HG03139 (cell line): ENCODE measurements at regions not wholly inside any gene's neighbourhood (a gene's known extent, or its start where the extent isn't known, plus 50 kb on each side); places are given as distances from the start of the nearest gene placed in this dataset.
"Not testable (repeated sequence)": the region's sequence is repeated elsewhere in the genome, so short reads cannot be mapped to it uniquely, and the experiment has no call there.

Experiments used
- ATAC-seq: cut with Tn5 transposase; IDR thresholded peaks from one replicate; pipeline ENCODE4 v1.9.1; 2021; ENCODE audit not compliant: unreplicated experiment

- ATAC-seq = no peak
Observed at GRCh38 chr13:83731113-83731512, 151.2 kb downstream of the SLITRK1 start.

GRCh38 chr13:83730674-83731073, 151.6 kb downstream of the SLITRK1 start:
- no peak for ATAC-seq

- ATAC-seq = no peak
Observed at GRCh38 chr13:83722443-83722842, 159.8 kb downstream of the SLITRK1 start.

DNA sequence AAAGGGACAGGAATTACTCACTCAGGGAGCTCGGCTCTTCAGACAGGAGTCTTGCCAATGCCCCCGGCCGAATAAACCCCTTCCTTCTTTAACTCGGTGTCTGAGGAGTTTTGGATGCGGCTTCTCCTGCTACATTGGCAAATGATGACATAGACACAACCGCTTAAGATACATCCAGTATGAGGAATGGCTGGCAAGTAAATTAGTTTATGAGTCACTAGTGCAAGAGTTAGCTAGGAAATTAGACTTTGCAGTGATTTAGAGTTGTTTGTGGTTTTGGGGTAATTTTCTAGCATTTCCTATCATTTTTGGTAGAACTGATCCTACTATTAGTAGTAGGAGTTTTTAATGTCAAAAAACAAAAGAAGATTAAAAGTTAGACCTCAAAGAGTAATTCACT, 166.2 kb downstream of the SLITRK1 start:
- ATAC-seq = no peak

DNA sequence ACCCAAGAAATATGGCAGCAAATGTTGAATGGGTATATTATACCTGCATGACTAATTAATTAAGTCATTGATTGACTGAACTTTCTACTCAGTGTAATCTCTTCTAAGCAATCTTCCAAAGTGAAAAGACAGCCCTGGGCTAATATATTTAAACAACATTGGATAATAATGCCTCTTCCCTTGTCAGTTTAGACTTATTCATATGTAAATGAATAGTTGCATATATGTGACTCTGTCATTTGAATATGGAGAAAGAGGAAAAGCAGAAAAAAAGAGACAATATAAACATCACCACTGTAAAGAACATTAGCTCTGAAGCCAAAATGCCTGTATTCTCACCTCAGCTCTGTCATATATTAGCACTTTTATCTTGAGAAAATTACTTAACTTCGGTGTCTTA, 168.0 kb downstream of the SLITRK1 start:
- ATAC-seq = no peak

DNA sequence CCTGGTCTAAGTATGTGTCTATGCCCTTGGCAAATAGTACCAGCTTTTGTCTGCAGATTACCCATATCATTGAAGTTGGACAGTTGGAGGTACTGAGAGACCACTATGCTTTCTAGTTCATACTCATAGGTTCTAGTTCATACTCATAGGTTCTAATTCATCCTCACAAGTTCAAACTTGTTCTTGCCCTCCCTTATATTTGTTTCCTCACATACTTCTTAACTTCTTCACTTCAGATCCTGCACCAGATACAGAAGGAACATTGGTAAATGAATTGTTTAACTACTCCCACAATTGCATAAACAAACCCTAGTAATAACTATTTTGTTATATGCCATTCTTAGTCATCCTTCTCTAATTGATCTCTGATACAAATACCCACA, 172.2 kb downstream of the SLITRK1 start:
- ATAC-seq = no peak

DNA sequence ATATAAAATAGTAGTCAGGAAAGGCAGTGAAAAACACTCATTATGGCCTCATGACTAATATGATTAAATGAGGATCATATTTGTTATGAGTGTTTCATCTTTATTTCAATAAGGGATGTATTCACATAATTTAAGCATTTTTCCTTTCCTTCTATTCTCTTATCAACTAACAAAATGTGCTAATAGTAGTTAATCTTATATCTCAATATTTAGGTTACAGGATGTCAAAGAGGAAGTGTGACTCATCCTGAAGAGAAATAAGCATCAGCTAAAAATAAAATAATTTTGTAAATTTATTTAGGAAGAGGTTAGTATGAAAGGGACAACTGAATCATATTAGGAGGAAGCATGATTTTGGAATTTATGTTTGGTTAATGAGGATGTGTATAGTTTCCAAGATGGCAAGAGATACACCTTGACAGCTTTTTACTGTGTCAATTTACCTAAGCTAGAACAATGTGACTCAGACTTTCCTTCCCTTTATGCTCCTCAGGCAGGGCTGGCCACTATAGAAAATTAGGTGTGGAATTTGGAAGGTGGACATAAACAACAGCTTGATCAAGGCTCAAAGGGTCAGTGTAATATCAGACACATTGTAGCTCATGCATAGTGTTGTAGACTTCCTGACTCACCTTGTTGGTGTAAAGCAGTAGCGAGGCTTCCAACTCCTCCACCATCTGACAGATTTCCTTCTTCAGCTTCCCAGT, 172.7 kb downstream of the SLITRK1 start:
- no peak for ATAC-seq

DNA sequence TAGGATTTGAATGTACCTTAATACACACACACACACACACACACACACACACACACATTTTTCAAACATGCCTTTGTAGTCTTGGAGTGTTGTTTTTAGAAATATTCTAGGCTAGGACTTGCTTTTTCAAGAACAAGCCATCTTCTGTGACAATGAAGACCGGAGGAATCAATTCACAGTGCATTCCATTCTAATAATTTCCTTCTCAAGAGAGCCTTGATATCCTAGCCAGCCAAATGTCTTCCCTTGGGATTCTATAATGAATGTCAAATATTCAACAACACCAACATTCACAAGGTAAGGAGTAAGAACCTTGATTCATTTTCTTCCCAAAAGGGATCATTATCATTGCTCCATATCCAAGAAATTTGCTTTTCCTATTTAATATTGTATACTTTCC, 180.3 kb downstream of the SLITRK1 start:
- no peak for ATAC-seq

- ATAC-seq = no peak
Observed at GRCh38 chr13:83692800-83693199, 189.5 kb downstream of the SLITRK1 start.

DNA sequence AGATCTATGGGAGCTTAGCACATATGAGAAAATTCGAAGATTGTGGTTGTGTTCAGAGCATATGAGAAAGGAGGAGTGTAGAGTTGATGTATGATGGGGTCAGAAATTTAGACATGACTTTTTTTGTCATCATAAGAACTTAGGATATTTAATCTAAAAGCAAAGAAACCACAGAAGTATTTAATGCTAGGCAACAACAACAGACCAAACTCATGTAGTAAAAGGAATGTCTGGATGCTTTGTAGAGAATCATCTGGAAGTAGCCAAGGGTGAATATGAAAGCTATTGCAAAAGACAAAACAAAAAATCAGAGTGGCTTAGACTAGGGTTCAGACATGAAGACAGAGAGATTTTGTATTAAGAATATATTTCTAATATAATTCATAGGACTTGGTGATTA, 190.3 kb downstream of the SLITRK1 start:
- ATAC-seq = no peak

DNA sequence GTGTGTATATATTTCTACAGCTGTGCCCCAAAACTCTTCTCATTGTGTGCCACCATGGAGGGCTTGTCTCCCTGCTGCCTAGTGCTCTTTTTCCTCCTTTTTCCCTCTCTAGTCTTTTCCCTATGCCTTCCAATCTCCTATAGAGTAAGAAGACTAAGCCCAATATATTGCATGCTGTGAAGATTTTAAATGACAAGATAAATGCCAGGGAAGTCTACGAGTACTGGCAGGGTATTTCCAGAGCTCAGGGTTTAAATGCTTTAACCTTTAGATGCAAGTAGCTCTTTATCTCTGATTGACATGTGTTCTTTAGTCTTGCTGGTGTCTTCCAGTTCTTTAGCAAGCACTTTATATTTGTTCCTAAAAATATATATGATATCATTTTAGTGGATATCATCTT, 200.7 kb downstream of the SLITRK1 start:
- ATAC-seq = no peak

GRCh38 chr13:83677985-83678384, 204.3 kb downstream of the SLITRK1 start:
- no peak for ATAC-seq

DNA sequence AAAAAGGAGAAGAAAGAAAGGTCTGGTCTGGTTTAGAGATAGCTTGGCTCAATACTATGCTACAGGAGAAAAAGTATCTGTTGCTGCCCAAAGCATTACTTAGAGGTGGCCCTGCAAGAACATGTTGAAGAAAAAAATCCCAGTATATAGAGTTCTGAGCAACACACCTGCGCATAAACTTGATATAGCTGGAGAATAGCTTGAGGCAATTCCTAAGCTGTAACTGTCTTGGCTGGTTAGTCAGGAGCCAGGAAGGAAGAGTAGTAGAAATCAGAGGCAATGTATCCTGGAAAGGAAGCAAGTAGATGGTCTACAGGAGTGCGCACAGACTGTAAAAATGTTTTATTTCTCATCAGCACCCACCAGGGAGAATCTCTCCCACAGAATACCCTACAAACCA, 209.7 kb downstream of the SLITRK1 start:
- no peak for ATAC-seq

DNA sequence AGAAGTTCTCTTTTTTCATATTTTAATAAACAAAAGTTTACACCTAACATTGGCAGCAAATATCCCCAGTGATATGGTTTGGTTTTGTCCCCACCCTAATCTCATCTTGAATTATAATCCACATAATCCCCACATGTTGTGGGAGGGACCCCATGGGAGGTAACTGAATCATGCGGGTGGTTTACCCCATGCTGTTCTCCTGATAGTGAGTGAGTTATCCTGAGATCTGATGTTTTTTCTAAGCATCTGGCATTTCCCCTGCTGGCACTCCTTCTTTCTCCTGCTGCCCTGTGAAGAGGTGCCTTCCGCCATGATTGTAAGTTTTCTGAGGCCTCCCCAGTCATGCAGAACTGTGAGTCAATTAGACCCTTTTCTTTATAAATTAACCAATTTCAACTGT, 214.7 kb downstream of the SLITRK1 start:
- no peak for ATAC-seq

DNA sequence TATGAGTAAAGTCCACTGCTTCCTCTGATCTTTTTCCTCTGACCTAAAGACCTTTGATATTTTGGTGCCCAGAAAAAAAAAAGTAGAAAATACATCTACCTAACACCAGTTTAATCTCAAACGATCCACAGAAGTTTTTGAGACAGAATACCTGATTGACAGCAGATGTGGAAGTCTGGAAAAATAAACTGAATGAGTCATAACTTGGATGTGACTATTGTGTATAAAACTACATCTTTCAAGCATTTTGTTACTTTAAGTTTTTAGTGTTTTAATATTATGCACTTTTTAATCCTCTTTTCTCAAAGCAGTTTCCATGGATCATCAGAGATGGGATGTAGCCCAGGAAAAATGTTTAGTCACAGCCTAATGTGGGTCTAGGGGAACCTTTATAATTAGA, 216.1 kb downstream of the SLITRK1 start:
- no peak for ATAC-seq

DNA sequence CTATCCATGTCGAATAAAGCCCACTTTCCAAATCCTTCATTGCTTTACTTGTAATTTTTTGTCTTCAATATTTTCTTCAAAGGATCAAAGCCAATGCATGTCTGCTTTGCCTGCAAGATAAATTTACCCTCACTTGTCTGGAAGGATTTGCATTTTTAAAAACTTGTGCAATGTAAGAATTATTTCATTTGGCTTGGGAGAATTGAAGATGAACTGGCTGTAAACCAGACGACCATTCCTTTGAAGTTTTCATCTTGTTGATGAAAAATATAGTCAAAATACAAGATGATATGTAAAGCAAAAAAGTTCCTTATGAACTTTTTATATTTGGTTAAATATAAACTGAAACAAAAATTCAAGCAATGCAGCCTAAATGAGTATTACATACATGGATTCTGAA, 225.0 kb downstream of the SLITRK1 start:
- ATAC-seq = no peak

DNA sequence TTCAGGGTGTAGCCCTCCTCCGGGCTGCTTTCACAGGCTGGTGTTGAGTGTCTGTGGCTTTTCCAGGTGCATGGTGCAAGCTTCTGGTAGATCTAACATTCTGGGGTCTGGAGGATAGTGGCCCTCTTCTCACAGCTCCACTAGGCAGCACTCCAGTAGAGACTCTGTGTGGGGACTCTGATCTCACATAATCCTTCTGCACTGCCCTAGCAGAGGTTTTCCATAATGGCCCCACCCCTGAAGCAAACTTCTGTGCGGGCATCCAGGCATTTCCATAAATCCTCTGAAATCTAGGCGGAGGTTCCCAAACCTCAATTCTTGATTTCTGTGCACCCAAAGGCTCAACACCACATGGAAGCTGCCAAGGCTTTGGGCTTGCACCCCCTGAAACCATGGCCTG, 239.7 kb downstream of the SLITRK1 start:
- not testable (repeated sequence) for ATAC-seq

GRCh38 chr13:83634601-83635000, 247.7 kb downstream of the SLITRK1 start:
- ATAC-seq = no peak

GRCh38 chr13:83633746-83634145, 248.5 kb downstream of the SLITRK1 start:
- no peak for ATAC-seq

GRCh38 chr13:83622422-83622784, 259.9 kb downstream of the SLITRK1 start:
- no peak for ATAC-seq

DNA sequence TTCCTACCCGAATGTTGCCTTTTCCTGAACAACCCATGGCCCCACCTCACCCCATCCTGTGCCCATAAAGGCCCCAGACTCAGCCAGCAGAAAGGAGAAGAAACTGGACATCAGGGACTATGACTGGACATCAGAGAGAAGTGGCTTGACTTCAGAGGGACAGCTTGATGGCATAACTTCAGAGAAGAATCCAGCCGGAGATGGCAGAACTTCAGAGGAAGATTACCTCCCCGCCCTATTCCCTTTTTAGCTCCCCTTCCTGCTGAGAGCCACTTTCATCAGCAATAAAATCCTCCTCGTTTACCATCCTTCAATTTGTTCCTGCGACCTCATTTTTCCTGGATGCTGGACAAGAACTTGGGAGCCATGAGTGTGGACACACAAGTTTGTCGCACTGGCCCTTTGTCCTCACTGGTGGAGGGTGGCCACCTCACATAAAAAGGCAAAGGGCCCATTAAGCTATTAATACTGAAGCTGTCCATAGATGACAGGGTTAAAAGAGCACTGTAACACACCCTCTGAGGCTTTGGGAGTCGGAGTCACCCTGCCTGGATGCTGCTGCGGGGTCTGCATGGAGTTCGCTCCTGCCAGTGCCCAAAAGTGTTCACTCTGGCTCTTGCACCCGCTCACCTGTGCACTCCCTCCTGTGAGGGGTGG, 260.4 kb downstream of the SLITRK1 start:
- ATAC-seq = no peak

GRCh38 chr13:83620530-83621220, 261.6 kb downstream of the SLITRK1 start:
- no peak for ATAC-seq
